ENCODE measurements at regions not wholly inside any gene's neighbourhood (a gene's known extent, or its start where the extent isn't known, plus 50 kb on each side); places are given as distances from the start of the nearest gene placed in this dataset.
"Not testable (repeated sequence)": the region's sequence is repeated elsewhere in the genome, so short reads cannot be mapped to it uniquely, and the experiment has no call there.

DNA sequence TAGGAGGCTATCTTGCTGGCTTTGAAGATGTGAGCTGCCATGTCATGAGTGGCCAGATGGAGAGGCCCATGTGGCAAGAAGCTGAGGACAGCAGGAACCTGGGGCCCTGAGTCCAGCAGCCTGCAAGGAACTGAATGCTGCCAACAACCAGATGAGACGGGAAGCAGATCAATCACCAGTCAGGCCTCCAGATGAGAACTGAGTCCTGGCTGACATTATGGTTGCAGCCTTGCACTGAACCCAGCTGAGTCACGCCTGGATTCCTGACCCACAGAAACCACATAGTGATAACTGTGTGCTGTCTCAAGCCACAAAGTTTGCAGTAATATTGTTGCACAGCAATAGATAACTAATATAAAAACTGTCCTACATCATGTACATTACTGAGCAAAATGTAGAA, 173.8 kb downstream of the OTOP1 start:
- TF ChIP-seq, protein P1, sequence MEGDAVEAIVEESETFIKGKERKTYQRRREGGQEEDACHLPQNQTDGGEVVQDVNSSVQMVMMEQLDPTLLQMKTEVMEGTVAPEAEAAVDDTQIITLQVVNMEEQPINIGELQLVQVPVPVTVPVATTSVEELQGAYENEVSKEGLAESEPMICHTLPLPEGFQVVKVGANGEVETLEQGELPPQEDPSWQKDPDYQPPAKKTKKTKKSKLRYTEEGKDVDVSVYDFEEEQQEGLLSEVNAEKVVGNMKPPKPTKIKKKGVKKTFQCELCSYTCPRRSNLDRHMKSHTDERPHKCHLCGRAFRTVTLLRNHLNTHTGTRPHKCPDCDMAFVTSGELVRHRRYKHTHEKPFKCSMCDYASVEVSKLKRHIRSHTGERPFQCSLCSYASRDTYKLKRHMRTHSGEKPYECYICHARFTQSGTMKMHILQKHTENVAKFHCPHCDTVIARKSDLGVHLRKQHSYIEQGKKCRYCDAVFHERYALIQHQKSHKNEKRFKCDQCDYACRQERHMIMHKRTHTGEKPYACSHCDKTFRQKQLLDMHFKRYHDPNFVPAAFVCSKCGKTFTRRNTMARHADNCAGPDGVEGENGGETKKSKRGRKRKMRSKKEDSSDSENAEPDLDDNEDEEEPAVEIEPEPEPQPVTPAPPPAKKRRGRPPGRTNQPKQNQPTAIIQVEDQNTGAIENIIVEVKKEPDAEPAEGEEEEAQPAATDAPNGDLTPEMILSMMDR (IDR thresholded peaks at IDR 0.05), result not testable (repeated sequence)
- TF ChIP-seq ZFX (IDR thresholded peaks at IDR 0.05; ENCODE audit: borderline replicate concordance), result not testable (repeated sequence)

Measured in 22Rv1 (cell line).